ENCODE measurements at regions not wholly inside any gene's neighbourhood (a gene's known extent, or its start where the extent isn't known, plus 50 kb on each side); places are given as distances from the start of the nearest gene placed in this dataset.

DNA sequence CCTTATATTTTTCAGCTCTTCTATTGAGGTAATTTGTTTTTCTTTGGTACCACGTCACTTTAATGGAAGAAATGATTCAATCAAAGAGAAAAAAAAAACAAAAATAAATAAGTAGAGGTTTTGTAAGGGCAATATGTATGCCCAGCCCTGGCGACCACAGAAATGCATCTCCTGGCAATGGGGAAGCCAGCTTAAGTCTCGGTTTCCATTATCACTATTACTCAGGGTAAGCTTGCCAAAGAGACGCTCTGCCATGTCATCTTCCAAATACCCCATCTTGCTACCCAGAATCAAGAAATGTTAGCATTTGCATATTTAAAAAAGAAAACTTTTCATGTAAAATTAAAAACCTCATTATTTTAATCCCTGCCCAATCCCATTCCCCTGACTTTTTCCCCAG, 68.8 kb downstream of the FAM47C start:
- no peaks in the 10 kb centered on the region for H3K36me3 ChIP-seq (ENCODE audit: control insufficient read depth in 2 of 2, insufficient read depth in 2 of 2, low read length in 1 of 2)
- H3K9ac ChIP-seq (ENCODE audit: control insufficient read depth, insufficient read depth, low read length) = no peak overlapping the region
- no peaks in the 10 kb centered on the region for H3K27me3 ChIP-seq (replicated peaks in 1 of 2; ENCODE audit: control insufficient read depth in 2 of 2, insufficient read depth in 2 of 2, low read length in 1 of 2)
- ChIA-PET RAD21 (ENCODE audit: unreplicated experiment) (no interaction called here), POLR2A (no interaction called here), SMC1A (ENCODE audit: uncharacterized antibody, unreplicated experiment) (no interaction called here), CTCF (no interaction called here)
- no peaks in the 10 kb centered on the region for H3K79me2 ChIP-seq (ENCODE audit: control insufficient read depth, insufficient read depth, low read length)
- BruUV-seq (replicated peaks) = no TSS peak
- H3K27ac ChIP-seq (ENCODE audit: control insufficient read depth, insufficient read depth) = no peak overlapping the region
- no peaks in the 10 kb centered on the region for H3K4me1 ChIP-seq (ENCODE audit: control insufficient read depth, insufficient read depth, low read length)
- intact Hi-C loops (cut with micrococcal nuclease; ENCODE audit: unreplicated experiment) (no loop called here), in situ Hi-C loops (cut with MboI) (no loop called here)
- no peaks in the 10 kb centered on the region; the same call in 2 of the 3 replicates for H3K9me3 ChIP-seq (replicated peaks; ENCODE audit: control insufficient read depth, insufficient read depth, low read length)
- ATAC-seq (peak; percentile 45; the same call in 1 of the 3 replicates), FAIRE-seq (no peak), DNase-seq (ENCODE audit: low read depth, low spot score) (no peak)
- WGBS (ENCODE audit: insufficient coverage, insufficient replicate concordance, low lambda C conversion rate, missing lambda C conversion rate) = 2% methylated on average over 4 of the region's 4 CpGs
- TF ChIP-seq ESRRA (IDR thresholded peaks at IDR 0.05; ENCODE audit: low read length) = no peak
- TF ChIP-seq LARP7 (IDR thresholded peaks at IDR 0.05) = no peak
- TF ChIP-seq NR2C2 (IDR thresholded peaks at IDR 0.05; ENCODE audit: borderline replicate concordance, control insufficient read depth, insufficient read length, low read depth) = no peak
- no peak overlapping the region for H3K4me3 ChIP-seq
- H2AFZ ChIP-seq (ENCODE audit: control insufficient read depth, low read depth, low read length) = no peak overlapping the region
- no peaks in the 10 kb centered on the region for H4K20me1 ChIP-seq (ENCODE audit: control insufficient read depth, insufficient read depth)
- H3K4me2 ChIP-seq (ENCODE audit: control insufficient read depth, insufficient read depth) = no peak overlapping the region

DNA sequence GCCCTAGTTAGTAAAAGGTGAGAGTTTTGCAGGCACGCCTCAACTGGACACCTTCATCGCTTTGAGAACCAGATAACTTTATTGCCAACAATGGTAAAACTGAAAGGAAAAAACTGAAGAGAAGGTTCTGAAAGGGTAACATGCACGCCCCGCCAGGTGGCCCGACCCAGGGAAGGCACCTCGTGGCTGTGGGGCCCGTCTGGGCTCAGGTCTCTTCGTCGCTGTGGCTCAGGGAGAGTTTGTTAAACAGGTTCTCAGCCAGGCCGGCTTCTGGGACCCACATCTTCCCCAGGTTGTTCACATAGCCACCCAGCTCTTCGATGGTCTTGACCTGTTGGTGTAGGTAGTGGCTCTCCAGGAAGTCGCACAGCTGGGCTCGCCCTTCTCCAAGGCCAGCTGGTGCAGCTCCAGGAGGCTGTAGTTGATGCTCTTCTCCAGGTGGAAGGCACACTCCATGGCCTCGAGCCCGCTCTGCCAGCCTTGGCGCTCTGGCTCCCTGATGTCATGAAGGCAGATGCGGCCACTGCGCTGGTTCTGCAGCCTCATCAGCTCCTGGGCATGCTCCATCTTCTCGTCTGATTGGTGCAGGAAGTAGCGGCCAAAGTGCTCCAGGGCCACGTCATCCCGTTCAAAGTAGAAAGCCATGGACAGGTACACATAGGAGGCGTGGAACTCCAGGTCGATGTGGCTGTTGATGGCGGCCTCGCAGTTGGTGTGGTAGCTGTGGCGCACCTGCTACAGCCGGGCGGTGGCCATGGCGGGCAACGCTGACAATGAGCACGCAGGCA, 69.7 kb downstream of the FAM47C start:
- BruUV-seq (replicated peaks) = no TSS peak
- CTCF ChIA-PET = no interaction called here
- no peak overlapping the region for H3K27ac ChIP-seq (ENCODE audit: control insufficient read depth, insufficient read depth)
- H3K4me2 ChIP-seq (ENCODE audit: control insufficient read depth, insufficient read depth) = no peak overlapping the region
- ATAC-seq (no peak), FAIRE-seq (no peak), DNase-seq (ENCODE audit: low read depth, low spot score) (no peak)
- 59% methylated on average over 32 of the region's 32 CpGs for WGBS (ENCODE audit: insufficient coverage, insufficient replicate concordance, low lambda C conversion rate, missing lambda C conversion rate)
- POLR2A ChIA-PET = no interaction called here
- H3K4me3 ChIP-seq = no peak overlapping the region
- no peaks in the 10 kb centered on the region for H3K79me2 ChIP-seq (ENCODE audit: control insufficient read depth, insufficient read depth, low read length)
- no peaks in the 10 kb centered on the region for H3K27me3 ChIP-seq (replicated peaks in 1 of 2; ENCODE audit: control insufficient read depth in 2 of 2, insufficient read depth in 2 of 2, low read length in 1 of 2)
- H3K9me3 ChIP-seq (replicated peaks; ENCODE audit: control insufficient read depth, insufficient read depth, low read length) = no peaks in the 10 kb centered on the region; the same call in 2 of the 3 replicates
- no peaks in the 10 kb centered on the region for H3K4me1 ChIP-seq (ENCODE audit: control insufficient read depth, insufficient read depth, low read length)
- H3K36me3 ChIP-seq (ENCODE audit: control insufficient read depth in 2 of 2, insufficient read depth in 2 of 2, low read length in 1 of 2) = no peaks in the 10 kb centered on the region
- in situ Hi-C loops (cut with MboI) (no loop called here), intact Hi-C loops (cut with micrococcal nuclease; ENCODE audit: unreplicated experiment) (no loop called here)
- SMC1A ChIA-PET (ENCODE audit: uncharacterized antibody, unreplicated experiment) = no interaction called here
- H2AFZ ChIP-seq (ENCODE audit: control insufficient read depth, low read depth, low read length) = no peak overlapping the region
- RAD21 ChIA-PET (ENCODE audit: unreplicated experiment) = no interaction called here
- H4K20me1 ChIP-seq (ENCODE audit: control insufficient read depth, insufficient read depth) = no peaks in the 10 kb centered on the region
- H3K9ac ChIP-seq (ENCODE audit: control insufficient read depth, insufficient read depth, low read length) = no peak overlapping the region
- TF ChIP-seq PML (IDR thresholded peaks at IDR 0.05; ENCODE audit: low read length) (no peak), POLR2AphosphoS2 (IDR thresholded peaks at IDR 0.05; ENCODE audit: low read depth, low read length) (no peak), CREM (IDR thresholded peaks at IDR 0.05; ENCODE audit: low read depth) (no peak), ZNF207 (IDR thresholded peaks at IDR 0.05; ENCODE audit: borderline replicate concordance) (no peak), NFYB (IDR thresholded peaks at IDR 0.05; ENCODE audit: insufficient read depth, low read depth, low read length) (no peak), TCF12 (IDR thresholded peaks at IDR 0.05; ENCODE audit: low read depth, low read length) (no peak), CHD4 (IDR thresholded peaks at IDR 0.05) (no peak), RCOR1 (conservative IDR thresholded peaks at IDR 0.05; ENCODE audit: low read depth, low read length) (no peak), ZZZ3 (IDR thresholded peaks at IDR 0.05; ENCODE audit: control insufficient read depth, insufficient read length, low read depth) (no peak)
- TF ChIP-seq, protein P1, sequence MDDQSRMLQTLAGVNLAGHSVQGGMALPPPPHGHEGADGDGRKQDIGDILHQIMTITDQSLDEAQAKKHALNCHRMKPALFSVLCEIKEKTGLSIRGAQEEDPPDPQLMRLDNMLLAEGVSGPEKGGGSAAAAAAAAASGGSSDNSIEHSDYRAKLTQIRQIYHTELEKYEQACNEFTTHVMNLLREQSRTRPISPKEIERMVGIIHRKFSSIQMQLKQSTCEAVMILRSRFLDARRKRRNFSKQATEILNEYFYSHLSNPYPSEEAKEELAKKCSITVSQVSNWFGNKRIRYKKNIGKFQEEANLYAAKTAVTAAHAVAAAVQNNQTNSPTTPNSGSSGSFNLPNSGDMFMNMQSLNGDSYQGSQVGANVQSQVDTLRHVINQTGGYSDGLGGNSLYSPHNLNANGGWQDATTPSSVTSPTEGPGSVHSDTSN (IDR thresholded peaks at IDR 0.05; ENCODE audit: insufficient replicate concordance, low read depth, low read length) = no peak
- TF ChIP-seq, protein P2, sequence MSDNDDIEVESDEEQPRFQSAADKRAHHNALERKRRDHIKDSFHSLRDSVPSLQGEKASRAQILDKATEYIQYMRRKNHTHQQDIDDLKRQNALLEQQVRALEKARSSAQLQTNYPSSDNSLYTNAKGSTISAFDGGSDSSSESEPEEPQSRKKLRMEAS (IDR thresholded peaks at IDR 0.05; ENCODE audit: low read depth, low read length) = no peak
